Activated T-cell treated with anti-CD3 and anti-CD28 coated beads, Interleukin-2, amount 50 U/mL, for 72 hours (primary cell): ENCODE measurements at regions not wholly inside any gene's neighbourhood (a gene's known extent, or its start where the extent isn't known, plus 50 kb on each side); places are given as distances from the start of the nearest gene placed in this dataset.

Experiments
- ATAC-seq, 2 donors: fragments of 150-1000 bp; cut with Tn5 transposase; replicated peaks in 1 of 2; 2 replicates each; pipeline ENCODE4 v1.10.0; 2021; ENCODE audit warnings: moderate library complexity in 2 of 2, mild to moderate bottlenecking in 1 of 2
- DNase-seq, 2 donors: peaks; one replicate each; pipeline ENCODE4 v3.0.0; 2021 to 2022; ENCODE audit warnings: mixed read lengths in 1 of 2
- H3K27ac Mint-ChIP-seq: one replicate; pipeline ENCODE4 v1.8.0; 2022; ENCODE audit warnings: mild to moderate bottlenecking, moderate library complexity, mixed read lengths
- H3K27me3 Mint-ChIP-seq: one replicate; pipeline ENCODE4 v1.8.0; 2022; ENCODE audit warnings: low read depth, mixed read lengths
- H3K36me3 Mint-ChIP-seq, 2 donors: one replicate each; pipeline ENCODE4 v1.8.0; 2022; ENCODE audit warnings: mixed read lengths in 2 of 2, mild to moderate bottlenecking in 1 of 2; ENCODE audit not compliant: insufficient read depth in 2 of 2
- H3K4me1 Mint-ChIP-seq: one replicate; pipeline ENCODE4 v1.8.0; 2022; ENCODE audit warnings: low read depth, mixed read lengths
- H3K4me3 Mint-ChIP-seq, 2 donors: one replicate each; pipeline ENCODE4 v1.8.0; 2022; ENCODE audit warnings: mild to moderate bottlenecking in 2 of 2, mixed read lengths in 2 of 2, moderate library complexity in 2 of 2
- H3K9me3 Mint-ChIP-seq, 2 donors: one replicate each; pipeline ENCODE4 v1.8.0; 2022; ENCODE audit warnings: mixed read lengths in 2 of 2

GRCh38 chr18:45560870-45561269, 54.4 kb upstream of the SLC14A2 start:
- ATAC-seq (no peak), DNase-seq (no peak)
- Mint-ChIP-seq H3K4me3 (no peak overlapping the region), H3K36me3 (no peaks in the 10 kb centered on the region), H3K4me1 (no peaks in the 10 kb centered on the region), H3K9me3 (no peaks in the 10 kb centered on the region), H3K27ac (no peak overlapping the region), H3K27me3 (no peaks in the 10 kb centered on the region)

GRCh38 chr18:45562567-45563479, 52.5 kb upstream of the SLC14A2 start:
- Mint-ChIP-seq H3K4me3 (no peak overlapping the region), H3K36me3 (no peaks in the 10 kb centered on the region), H3K9me3 (no peaks in the 10 kb centered on the region), H3K4me1 (no peaks in the 10 kb centered on the region), H3K27me3 (no peaks in the 10 kb centered on the region), H3K27ac (no peak overlapping the region)
- DNase-seq (no peak), ATAC-seq (no peak)

GRCh38 chr18:45565280-45565970, 49.9 kb upstream of the SLC14A2 start:
- ATAC-seq (no peak), DNase-seq (no peak)
- Mint-ChIP-seq H3K36me3 (no peaks in the 10 kb centered on the region), H3K27ac (no peak overlapping the region), H3K9me3 (no peaks in the 10 kb centered on the region), H3K4me1 (no peaks in the 10 kb centered on the region), H3K27me3 (no peaks in the 10 kb centered on the region), H3K4me3 (no peak overlapping the region)
